ENCODE measurements at regions not wholly inside any gene's neighbourhood (a gene's known extent, or its start where the extent isn't known, plus 50 kb on each side); places are given as distances from the start of the nearest gene placed in this dataset.

DNA sequence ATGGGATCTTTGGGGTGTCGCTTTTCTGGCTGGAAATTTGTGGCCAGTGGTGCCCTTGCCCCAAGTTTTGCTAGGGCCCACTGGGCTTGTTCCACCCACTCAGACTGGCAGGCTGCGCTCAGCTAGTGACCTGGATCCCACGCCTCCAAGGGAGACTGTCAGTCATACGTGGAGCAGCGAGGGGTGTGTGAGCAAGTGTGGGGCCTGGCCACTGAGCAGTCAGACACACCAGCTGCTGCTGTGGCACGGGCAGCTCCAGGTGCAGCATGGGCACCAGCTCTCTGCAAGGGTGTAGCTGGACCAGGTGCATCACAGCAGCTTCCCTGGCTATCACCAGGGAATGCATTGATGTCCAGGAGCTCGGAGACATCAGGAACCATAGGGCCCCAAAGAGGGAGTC lies 327.0 kb downstream of the NR4A2 start:
- Histone ChIP-seq H3K9me3 (no peaks in the 10 kb centered on the region), H3K27ac (no peak overlapping the region), H3K4me3 (no peak overlapping the region), H3K36me3 (no peaks in the 10 kb centered on the region), H3K27me3 (no peaks in the 10 kb centered on the region), H3K4me1 (ENCODE audit: insufficient read depth) (no peaks in the 10 kb centered on the region)
- intact Hi-C loops (cut with DNase I), result loop anchor here in 1 of 4 donors (5.0 kb wide), 1 partner anchor 422 kb away; no protein-coding TSS in a partner anchor
- WGBS, 3 donors, result 92 to 94% (median 94%) methylated on average over 7 of the region's 7 CpGs
- no peak for TF ChIP-seq POLR2A (IDR thresholded peaks at IDR 0.05)
- no peak for TF ChIP-seq CTCF (IDR thresholded peaks at IDR 0.05)
- no peak for TF ChIP-seq EP300 (IDR thresholded peaks at IDR 0.05)
- no peak for DNase-seq

DNA sequence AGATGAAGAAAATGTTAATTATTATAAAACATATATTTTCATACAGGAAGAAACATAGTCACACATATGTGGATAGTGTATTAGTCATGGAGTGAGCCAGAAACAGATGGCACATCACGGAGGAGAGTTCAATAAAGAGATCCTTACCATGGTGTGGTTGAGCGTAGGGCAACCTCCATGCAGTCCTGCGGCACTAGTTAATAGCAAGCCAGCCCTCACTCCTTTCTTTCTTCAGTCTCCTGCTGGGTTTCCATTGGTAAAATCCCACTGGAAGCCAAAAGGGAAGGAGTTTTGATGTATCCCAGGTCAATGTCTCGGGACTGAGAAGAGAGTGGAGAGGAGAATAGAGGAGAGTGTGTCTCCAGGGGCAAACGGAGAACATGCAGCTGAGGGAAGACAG lies 328.1 kb downstream of the NR4A2 start:
- Histone ChIP-seq H3K36me3 (no peaks in the 10 kb centered on the region), H3K27me3 (no peaks in the 10 kb centered on the region), H3K9me3 (no peaks in the 10 kb centered on the region), H3K4me3 (no peak overlapping the region), H3K4me1 (ENCODE audit: insufficient read depth) (no peaks in the 10 kb centered on the region), H3K27ac (no peak overlapping the region)
- 83 to 89% (median 84%) methylated on average over 5 of the region's 5 CpGs for WGBS, 3 donors
- DNase-seq, result no peak
- intact Hi-C loops (cut with DNase I), result no loop called here
- TF ChIP-seq CTCF (IDR thresholded peaks at IDR 0.05) (no peak), POLR2A (IDR thresholded peaks at IDR 0.05) (no peak), EP300 (IDR thresholded peaks at IDR 0.05) (no peak)

GRCh38 chr2:156003780-156004179 lies 328.7 kb downstream of the NR4A2 start:
- Histone ChIP-seq H3K4me1 (ENCODE audit: insufficient read depth) (no peaks in the 10 kb centered on the region), H3K4me3 (no peak overlapping the region), H3K36me3 (no peaks in the 10 kb centered on the region), H3K9me3 (no peaks in the 10 kb centered on the region), H3K27ac (no peak overlapping the region), H3K27me3 (no peaks in the 10 kb centered on the region)
- no peak for DNase-seq
- TF ChIP-seq POLR2A (IDR thresholded peaks at IDR 0.05) (no peak), CTCF (IDR thresholded peaks at IDR 0.05) (no peak), EP300 (IDR thresholded peaks at IDR 0.05) (no peak)
- intact Hi-C loops (cut with DNase I), result no loop called here
- WGBS, 3 donors, result 89 to 91% (median 90%) methylated on average over 4 of the region's 4 CpGs

GRCh38 chr2:156001851-156002250 lies 330.7 kb downstream of the NR4A2 start:
- H3K27me3 ChIP-seq, result no peaks in the 10 kb centered on the region
- TF ChIP-seq POLR2A (IDR thresholded peaks at IDR 0.05) (no peak), EP300 (IDR thresholded peaks at IDR 0.05) (no peak), CTCF (IDR thresholded peaks at IDR 0.05) (no peak)
- 80 to 91% (median 90%) methylated on average over 1 of the region's 1 CpG for whole genome bisulfite sequencing, 3 donors
- no peak for DNase-seq
- H3K36me3 ChIP-seq, result no peaks in the 10 kb centered on the region
- no peak overlapping the region for H3K27ac ChIP-seq
- intact Hi-C loops (cut with DNase I), result no loop called here
- H3K4me1 ChIP-seq (ENCODE audit: insufficient read depth), result no peaks in the 10 kb centered on the region
- H3K9me3 ChIP-seq, result no peaks in the 10 kb centered on the region
- H3K4me3 ChIP-seq, result no peak overlapping the region

DNA sequence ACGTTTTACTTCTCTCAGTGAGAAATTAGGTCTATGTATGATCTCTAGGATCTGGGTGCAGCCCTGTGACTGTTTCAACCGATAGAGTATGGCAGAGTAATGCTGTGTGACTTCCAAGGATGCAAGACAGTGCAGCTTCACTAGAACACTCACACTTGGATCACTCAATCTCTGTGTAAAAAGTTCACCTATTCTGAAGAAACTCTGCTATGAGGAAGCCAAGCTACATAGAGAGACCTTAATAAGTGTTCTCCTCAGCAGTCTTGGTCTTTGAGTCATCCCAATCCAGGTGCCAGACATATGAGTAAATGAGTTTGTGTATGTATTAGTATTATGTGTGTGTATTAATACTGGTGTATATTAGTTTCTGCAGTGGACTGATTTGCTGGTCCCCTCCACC lies 335.0 kb downstream of the NR4A2 start:
- Histone ChIP-seq H3K27me3 (no peaks in the 10 kb centered on the region), H3K27ac (no peak overlapping the region), H3K36me3 (no peaks in the 10 kb centered on the region), H3K9me3 (no peaks in the 10 kb centered on the region), H3K4me3 (no peak overlapping the region), H3K4me1 (ENCODE audit: insufficient read depth) (no peaks in the 10 kb centered on the region)
- intact Hi-C loops (cut with DNase I), result no loop called here
- no peak for DNase-seq
- TF ChIP-seq EP300 (IDR thresholded peaks at IDR 0.05) (no peak), CTCF (IDR thresholded peaks at IDR 0.05) (no peak), POLR2A (IDR thresholded peaks at IDR 0.05) (no peak)
- 76 to 87% (median 87%) methylated on average over 2 of the region's 2 CpGs for WGBS, 3 donors

All from ovary (tissue), 7 donors.